K562 (cell line): ENCODE measurements at regions not wholly inside any gene's neighbourhood (a gene's known extent, or its start where the extent isn't known, plus 50 kb on each side); places are given as distances from the start of the nearest gene placed in this dataset.

Experiments
- ATAC-seq: fragments of 200-7000 bp; cut with Tn5 transposase; 3 replicates; pipeline ENCODE4 v1.9.1; 2020; ENCODE audit warnings: moderate library complexity
- BruUV-seq: library from RNA; stranded (reverse); fragments of 400-500 nt; replicated peaks from 2 replicates; lab custom pipeline; 2021; lab: Mats Ljungman, UMichigan
- CTCF ChIA-PET: fragments of 300-600 bp; formaldehyde crosslinking; extraction: SDS; loops from one replicate; lab custom pipeline; 2021; ENCODE audit warnings: low intra/inter-chr PET ratio; lab: Yijun Ruan, JAX
- POLR2A ChIA-PET: fragments of 300-600, 350-650 bp; sonication (Branson Sonifier 250); formaldehyde crosslinking; extraction: SDS; loops from one replicate; lab custom pipeline; 2021; ENCODE audit warnings: antibody characterized with exemption, inconsistent platforms; lab: Yijun Ruan, JAX
- DNase-seq, 4 experiments: peaks; one replicate each; pipeline versions ENCODE4 v3.0.0 to v3.0.0-alpha.2; 2011 to 2018; ENCODE audit warnings: low spot score in 3 of 4, mixed read lengths in 3 of 4; ENCODE audit errors: extremely low read depth in 1 of 4
- FAIRE-seq: peaks from 2 replicates; lab custom pipeline; 2011; peaks lifted over from hg19 to GRCh38; lab: Jason Lieb, UNC
- H2AFZ ChIP-seq: 2 replicates; pipeline ENCODE4 v1.6.0; 2011; ENCODE audit warnings: low read depth, low read length, control low read depth, inconsistent platforms
- H3K27ac ChIP-seq: fragments of 200-600 bp; 3 replicates; pipeline ENCODE4 v1.8.0; 2011; ENCODE audit warnings: low read depth, mild to moderate bottlenecking, control low read depth, inconsistent platforms, low read length, moderate library complexity, mixed read lengths; ENCODE audit errors: extremely low read depth
- H3K27me3 ChIP-seq, 2 experiments: fragments of 300-600 bp in 1 of 2; 2 replicates in 1 of 2; 3 replicates in 1 of 2; pipeline versions ENCODE4 v1.6.0 to v1.8.0; 2011; ENCODE audit warnings: inconsistent platforms in 2 of 2, low read length in 2 of 2, mild to moderate bottlenecking in 1 of 2, mixed read lengths in 1 of 2, moderate library complexity in 1 of 2; ENCODE audit not compliant: control insufficient read depth in 2 of 2, insufficient read depth in 2 of 2
- H3K36me3 ChIP-seq: fragments of 300-600 bp; 3 replicates; pipeline ENCODE4 v1.8.0; 2011; ENCODE audit warnings: mild to moderate bottlenecking, low read length, inconsistent platforms; ENCODE audit not compliant: control insufficient read depth, insufficient read depth
- H3K4me1 ChIP-seq, 2 experiments: fragments of 200-600 bp in 1 of 2; replicated peaks in 1 of 2; 2 replicates in 1 of 2; 3 replicates in 1 of 2; pipeline versions ENCODE4 v1.5.1 to v1.8.0; 2011; ENCODE audit warnings: inconsistent platforms in 2 of 2, low read length in 2 of 2, mild to moderate bottlenecking in 1 of 2, mixed read lengths in 1 of 2, moderate library complexity in 1 of 2; ENCODE audit not compliant: control insufficient read depth in 2 of 2, insufficient read depth in 2 of 2
- H3K4me2 ChIP-seq: 2 replicates; pipeline ENCODE4 v1.6.1; 2011; ENCODE audit warnings: low read length, control low read depth, inconsistent platforms, mixed read lengths; ENCODE audit not compliant: insufficient read depth
- H3K4me3 ChIP-seq: fragments of 200-600 bp; sonication (generic), shearing (Covaris generic); 2 replicates; pipeline ENCODE4 v1.5.1; 2016; ENCODE audit warnings: control low read depth, inconsistent platforms
- H3K79me2 ChIP-seq: fragments of 200-600 bp; 3 replicates; pipeline ENCODE4 v1.8.0; 2011; ENCODE audit warnings: low read length, inconsistent platforms; ENCODE audit not compliant: control insufficient read depth, insufficient read depth
- H3K9ac ChIP-seq, 2 experiments: 2 replicates each; pipeline versions ENCODE4 v1.6.0 to v1.6.1; 2011; ENCODE audit warnings: low read depth in 2 of 2, low read length in 2 of 2, control low read depth in 1 of 2, inconsistent platforms in 1 of 2, mild to moderate bottlenecking in 1 of 2, mixed read lengths in 1 of 2; ENCODE audit not compliant: insufficient read depth in 1 of 2
- H3K9me1 ChIP-seq: one replicate; pipeline ENCODE4 v1.6.0; 2011; ENCODE audit warnings: inconsistent platforms, mild to moderate bottlenecking, low read length, moderate library complexity; ENCODE audit not compliant: control insufficient read depth, insufficient read depth
- H3K9me3 ChIP-seq: replicated peaks from 2 replicates; pipeline ENCODE4 v1.5.1; 2011; ENCODE audit warnings: low read depth, low read length, inconsistent platforms; ENCODE audit not compliant: control insufficient read depth, insufficient read depth
- H4K20me1 ChIP-seq: replicated peaks from 2 replicates; pipeline ENCODE4 v1.6.1; 2011; ENCODE audit warnings: low read length, inconsistent platforms, mixed read lengths; ENCODE audit not compliant: control insufficient read depth, insufficient read depth
- HOXB6 ChIP-seq: fragments of 250-450 bp; sonication (Bioruptor Pico); IDR thresholded peaks from 2 replicates; pipeline ENCODE4 v1.5.1; 2022; ENCODE audit warnings: mild to moderate bottlenecking, borderline replicate concordance
- NFE2L1 ChIP-seq: fragments of 450-650 bp; IDR thresholded peaks from 2 replicates; pipeline ENCODE4 v1.6.1; 2016; ENCODE audit warnings: missing genetic modification characterization, low read depth, mild to moderate bottlenecking, missing compliant biosample characterization, moderate library complexity, borderline replicate concordance
- RAD51 ChIP-seq: fragments of 450-650 bp; IDR thresholded peaks from 2 replicates; pipeline ENCODE4 v1.7.1; 2016; ENCODE audit warnings: low read depth, mild to moderate bottlenecking, borderline replicate concordance
- SREBF1 ChIP-seq: fragments of 150-350 bp; IDR thresholded peaks from 2 replicates; pipeline ENCODE4 v1.6.1; 2014; ENCODE audit warnings: antibody characterized with exemption, low read depth, low read length, borderline replicate concordance
- SRSF1 ChIP-seq: fragments of 200-400 bp; formaldehyde crosslinking; IDR thresholded peaks from 2 replicates; pipeline ENCODE4 v1.6.1; 2017; ENCODE audit warnings: mild to moderate bottlenecking, low read depth, low read length, moderate library complexity
- TFE3 ChIP-seq: fragments of 450-650 bp; formaldehyde crosslinking; IDR thresholded peaks from 2 replicates; pipeline ENCODE4 v1.4.0; 2020; ENCODE audit warnings: mild to moderate bottlenecking, mixed read lengths
- ZFP30 ChIP-seq: fragments of 250-450 bp; sonication (Bioruptor Pico); IDR thresholded peaks from 2 replicates; pipeline ENCODE4 v1.8.0; 2022; ENCODE audit warnings: moderate library complexity, mild to moderate bottlenecking, inconsistent platforms, borderline replicate concordance
- ZNF695 ChIP-seq: fragments of 450-650 bp; formaldehyde crosslinking; IDR thresholded peaks from 2 replicates; pipeline ENCODE4 v1.4.0; 2020; ENCODE audit warnings: mild to moderate bottlenecking, moderate library complexity
- WGBS: fragments of 100-300 bp; shearing (Covaris generic); methylation state at CpG from one replicate; pipeline ENCODE4 v1.1.6; 2016; ENCODE audit warnings: low coverage, mixed read lengths; ENCODE audit not compliant: insufficient coverage; ENCODE audit errors: missing lambda C conversion rate; 5-methylcytosine and 5-hydroxymethylcytosine counted together
- in situ Hi-C: fragments of 300-500 bp; cut with MboI; formaldehyde crosslinking; loops from 4 replicates; pipeline ENCODE4 v1.15.0; 2018; ENCODE audit warnings: inconsistent platforms, mixed read lengths
- intact Hi-C: fragments of 100-400 bp; cut with micrococcal nuclease; formaldehyde crosslinking; loops from 2 replicates; pipeline ENCODE4 v1.14.2; 2022

GRCh38 chr13:64531400-64531799, 2698.7 kb downstream of the PCDH9 start:
- H3K27ac ChIP-seq, result no peak overlapping the region
- H3K9ac ChIP-seq, result no peak overlapping the region
- intact Hi-C loops, result no loop called here
- POLR2A ChIA-PET, result no interaction called here
- FAIRE-seq, result no peak
- H3K9me3 ChIP-seq, result no peaks in the 10 kb centered on the region
- no TSS peak for BruUV-seq
- no peaks in the 10 kb centered on the region for H4K20me1 ChIP-seq
- TF ChIP-seq ZNF695, result no peak
- TF ChIP-seq TFE3 (CRISPR knock-in tag), result peak; percentile 80
- 0 out of 2 replicates have a peak, but pooled peaks have one; percentile 19 for TF ChIP-seq RAD51
- TF ChIP-seq SRSF1, result no peak
- TF ChIP-seq SREBF1, result no peak
- TF ChIP-seq NFE2L1 (tag), result no peak
- no peak for TF ChIP-seq ZFP30 (CRISPR knock-in tag)
- no peak for TF ChIP-seq HOXB6
- TF ChIP-seq, all 486 proteins: peak for 2
- H3K27me3 ChIP-seq, result no peaks in the 10 kb centered on the region
- ATAC-seq (no peak), DNase-seq (no peak)
- H3K36me3 ChIP-seq, result no peaks in the 10 kb centered on the region
- no peak overlapping the region for H3K4me2 ChIP-seq
- no peak overlapping the region for H2AFZ ChIP-seq
- in situ Hi-C loops, result no loop called here
- CTCF ChIA-PET, result no interaction called here
- H3K9me1 ChIP-seq, result no peaks in the 10 kb centered on the region
- WGBS, result 0% methylated on average over 3 of the region's 4 CpGs
- no peaks in the 10 kb centered on the region for H3K79me2 ChIP-seq
- H3K4me1 ChIP-seq, result no peaks in the 10 kb centered on the region
- H3K4me3 ChIP-seq, result no peak overlapping the region
